HG02763 (cell line): ENCODE measurements at regions not wholly inside any gene's neighbourhood (a gene's known extent, or its start where the extent isn't known, plus 50 kb on each side); places are given as distances from the start of the nearest gene placed in this dataset.
A peak's percentile ranks its signal among the peaks of the same experiment; 100 is the strongest.
"Not testable (repeated sequence)": the region's sequence is repeated elsewhere in the genome, so short reads cannot be mapped to it uniquely, and the experiment has no call there.

Experiments
- ATAC-seq: cut with Tn5 transposase; IDR thresholded peaks from one replicate; pipeline ENCODE4 v1.9.1; 2021; ENCODE audit warnings: mild to moderate bottlenecking, moderate library complexity; ENCODE audit not compliant: unreplicated experiment

DNA sequence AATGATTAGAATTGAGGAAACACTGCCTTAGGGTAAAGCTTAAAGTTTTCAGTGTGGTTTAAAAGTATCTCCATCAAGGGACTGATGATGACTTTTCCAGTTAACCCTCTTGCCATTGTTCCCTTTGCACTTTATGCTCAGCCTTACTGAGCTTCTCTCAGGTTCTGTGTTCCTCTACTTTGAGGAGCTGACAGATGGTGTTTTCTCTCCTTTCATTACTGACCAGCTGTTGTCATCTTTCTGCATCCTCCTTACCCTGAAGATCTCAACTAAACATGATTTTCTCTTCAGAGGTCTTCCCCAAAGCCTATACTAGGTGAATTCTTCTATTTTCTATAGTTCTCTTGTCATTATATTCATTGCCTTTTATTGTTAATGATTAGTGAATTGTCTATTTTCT lies 475.6 kb upstream of the SYNCRIP start:
- ATAC-seq: no peak

- no peak for ATAC-seq
These were observed 465.3 kb upstream of the SYNCRIP start for GRCh38 chr6:86107985-86108384.

DNA sequence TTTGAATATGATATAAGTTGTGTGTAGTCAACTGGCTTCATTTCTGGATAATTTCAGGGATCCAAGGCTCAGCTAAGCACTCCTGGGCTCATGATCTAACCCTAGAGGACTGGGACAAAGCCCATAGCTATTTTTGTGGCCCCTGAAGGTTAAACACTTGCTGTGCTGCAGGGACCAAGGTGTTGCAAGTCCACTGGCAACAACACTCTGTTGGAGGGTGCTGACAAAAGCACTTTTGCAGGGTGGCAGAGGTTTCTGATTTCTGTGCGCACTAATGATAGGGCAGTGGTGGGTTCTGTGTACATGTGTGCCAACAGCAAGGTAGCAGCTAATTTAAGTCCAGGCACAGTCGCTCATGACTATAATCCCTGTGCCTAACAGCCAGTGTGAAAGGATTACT lies 445.3 kb upstream of the SYNCRIP start:
- ATAC-seq: no peak

DNA sequence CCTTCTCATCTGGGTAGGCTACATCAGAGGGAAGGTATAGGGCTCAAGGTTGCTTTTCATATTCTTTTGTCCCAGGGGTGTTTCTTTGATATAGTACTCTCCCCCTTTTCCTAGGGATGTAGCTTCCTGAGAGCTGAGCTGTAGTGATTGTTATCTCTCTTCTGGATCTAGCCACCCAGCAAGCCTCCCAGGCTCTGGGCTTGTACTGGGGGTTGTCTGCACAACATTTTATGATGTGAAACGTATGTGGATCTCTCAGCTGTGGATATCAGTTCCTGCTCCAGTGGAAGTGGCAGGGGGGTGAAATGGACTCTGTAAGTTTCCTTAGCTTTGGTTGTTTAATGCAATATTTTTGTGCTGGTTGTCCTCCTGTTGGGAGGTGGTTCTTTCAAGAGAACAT lies 437.3 kb upstream of the SYNCRIP start:
- no peak for ATAC-seq

DNA sequence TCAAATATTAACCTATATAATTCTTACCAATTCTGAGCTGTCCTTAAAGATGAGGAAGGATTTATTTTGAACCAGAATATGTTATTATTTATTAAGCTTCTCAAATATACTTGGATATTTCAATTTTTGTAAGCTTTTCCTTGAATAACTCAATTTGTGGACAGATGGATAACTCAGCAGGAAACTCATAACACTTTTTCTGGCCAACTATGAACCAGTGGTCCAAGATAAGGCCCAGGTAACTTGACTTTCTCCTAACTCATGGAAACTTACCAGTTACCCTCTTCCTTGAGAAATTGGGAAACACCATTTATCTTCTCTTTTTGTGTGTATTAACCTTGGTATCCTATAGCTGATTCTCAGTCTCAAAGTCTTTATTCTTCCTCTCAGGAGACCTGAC lies 427.5 kb upstream of the SYNCRIP start:
- no peak for ATAC-seq

DNA sequence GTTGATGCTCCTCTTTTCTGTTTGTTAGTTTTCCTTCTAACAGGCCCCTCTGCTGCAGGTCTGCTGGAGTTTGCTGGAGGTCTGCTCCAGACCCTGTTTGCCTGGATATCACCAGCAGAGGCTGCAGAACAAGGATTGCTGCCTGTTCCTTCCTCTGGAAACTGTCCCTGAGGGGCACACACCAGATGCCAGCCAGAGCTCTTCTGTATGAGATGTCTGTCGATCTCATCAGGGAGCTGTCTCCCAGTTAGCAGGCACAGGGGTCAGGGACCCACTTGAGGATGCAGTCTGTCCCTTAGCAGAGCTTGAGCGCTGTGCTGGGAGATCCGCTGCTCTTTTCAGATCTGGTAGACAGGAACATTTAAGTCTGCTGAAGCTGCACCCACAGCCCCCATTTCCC lies 422.3 kb upstream of the SYNCRIP start:
- not testable (repeated sequence) for ATAC-seq

DNA sequence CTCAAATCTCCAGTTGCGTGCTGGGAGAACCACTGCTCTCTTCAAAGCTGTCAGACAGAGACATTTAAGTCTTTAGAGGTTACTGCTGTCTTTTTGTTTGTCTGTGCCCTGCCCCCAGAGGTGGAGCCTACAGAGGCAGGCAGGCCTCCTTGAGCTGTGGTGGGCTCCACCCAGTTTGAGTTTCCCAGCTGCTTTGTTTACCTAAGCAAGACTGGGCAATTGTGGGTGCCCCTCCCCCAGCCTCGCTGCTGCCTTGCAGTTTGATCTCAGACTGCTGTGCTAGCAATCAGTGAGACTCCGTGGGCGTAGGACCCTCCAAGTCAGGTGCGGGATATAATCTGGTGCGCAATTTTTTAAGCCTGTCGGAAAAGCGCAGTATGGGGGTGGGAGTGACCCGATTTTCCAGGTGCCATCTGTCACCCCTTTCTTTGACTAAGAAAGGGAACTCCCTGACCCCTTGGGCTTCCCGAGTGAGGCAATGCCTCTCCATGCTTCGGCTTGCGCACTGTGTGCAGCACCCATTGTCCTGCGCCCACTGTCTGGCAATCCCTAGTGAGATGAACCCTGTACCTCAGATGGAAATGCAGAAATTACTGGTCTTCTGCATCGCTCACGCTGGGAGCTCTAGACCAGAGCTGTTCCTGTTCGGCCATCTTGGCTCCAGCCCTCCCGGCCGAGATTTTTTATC lies 414.8 kb upstream of the SYNCRIP start:
- not testable (repeated sequence) for ATAC-seq

DNA sequence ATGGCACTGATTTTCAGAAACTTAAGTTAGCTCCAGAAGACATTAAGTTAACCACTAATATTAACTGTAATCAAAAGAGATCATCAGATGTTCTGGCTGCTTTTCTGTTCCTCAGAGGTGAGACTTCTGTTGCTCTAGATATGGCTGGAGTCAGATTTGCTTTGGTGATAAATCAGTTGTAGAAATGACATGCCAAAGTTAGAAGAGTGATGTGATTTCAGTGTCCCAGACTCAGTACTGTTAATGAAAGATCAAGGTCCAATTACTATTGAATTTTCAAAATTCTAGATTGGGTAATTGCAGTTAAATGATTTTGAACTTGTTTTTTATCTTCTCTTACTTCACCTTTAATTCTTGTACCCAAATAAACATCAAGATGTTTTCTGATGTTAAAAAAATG lies 402.4 kb upstream of the SYNCRIP start:
- ATAC-seq: no peak

- no peak for ATAC-seq
These were observed 399.5 kb upstream of the SYNCRIP start for GRCh38 chr6:86042214-86042613.

DNA sequence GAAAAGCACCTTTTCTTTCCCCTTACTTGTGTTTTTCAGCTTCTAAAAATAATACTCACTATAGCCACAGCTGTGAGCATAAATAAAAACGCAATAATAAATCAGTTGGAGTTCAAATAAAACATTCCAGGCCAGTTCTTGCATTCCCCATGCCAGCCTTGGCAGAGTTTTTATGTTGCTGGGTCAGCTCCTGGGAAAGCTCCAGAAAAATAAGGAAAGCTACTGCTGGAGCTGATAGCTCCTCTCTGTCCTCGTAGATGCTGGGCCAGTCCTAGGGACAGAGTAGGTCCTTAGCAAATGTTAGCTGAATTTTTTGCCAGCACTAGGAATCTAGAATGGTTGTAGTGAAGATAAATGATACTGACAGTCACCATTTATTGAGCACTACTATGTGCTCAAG lies 389.0 kb upstream of the SYNCRIP start:
- ATAC-seq: no peak

GRCh38 chr6:86030875-86031274 lies 388.2 kb upstream of the SYNCRIP start:
- no peak for ATAC-seq

- ATAC-seq: no peak
These were observed 386.1 kb upstream of the SYNCRIP start for GRCh38 chr6:86028776-86029175.

DNA sequence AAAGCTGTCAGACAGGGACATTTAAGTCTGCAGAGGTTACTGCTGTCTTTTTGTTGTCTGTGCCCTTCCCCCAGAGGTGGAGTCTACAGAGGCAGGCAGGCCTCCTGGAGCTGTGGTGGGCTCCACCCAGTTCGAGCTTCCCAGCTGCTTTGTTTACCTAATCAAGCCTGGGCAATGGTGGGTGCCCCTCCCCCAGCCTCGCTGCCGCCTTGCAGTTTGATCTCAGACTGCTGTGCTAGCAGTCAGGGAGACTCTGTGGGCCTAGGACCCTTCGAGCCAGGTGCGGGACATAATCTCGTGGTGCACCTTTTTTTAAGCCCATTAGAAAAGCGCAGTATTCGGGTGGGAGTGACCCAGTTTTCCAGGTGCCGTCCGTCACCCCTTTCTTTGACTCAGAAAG lies 384.2 kb upstream of the SYNCRIP start:
- ATAC-seq: not testable (repeated sequence)

GRCh38 chr6:86017236-86017635 lies 374.6 kb upstream of the SYNCRIP start:
- ATAC-seq: peak; percentile 82

DNA sequence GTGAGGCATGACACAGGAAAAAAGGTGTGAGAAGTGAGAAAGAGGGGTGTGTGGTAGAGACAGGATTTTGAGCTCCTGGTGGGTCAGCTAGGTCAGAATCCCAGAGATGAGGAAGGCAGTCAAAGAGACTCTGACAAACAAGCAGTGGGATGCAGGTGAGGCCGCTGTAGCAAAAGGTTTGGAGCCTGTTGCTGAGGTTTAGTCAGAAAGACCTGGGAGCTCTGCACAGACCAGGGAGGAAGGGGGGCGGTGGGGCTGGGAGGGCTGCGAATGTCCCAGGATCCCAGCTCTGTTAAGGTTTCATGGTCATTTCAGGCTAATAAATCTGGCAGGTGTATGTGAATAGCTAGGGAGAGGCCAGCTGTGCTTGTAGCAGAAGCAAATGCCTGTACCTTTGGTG lies 373.9 kb upstream of the SYNCRIP start:
- no peak for ATAC-seq

DNA sequence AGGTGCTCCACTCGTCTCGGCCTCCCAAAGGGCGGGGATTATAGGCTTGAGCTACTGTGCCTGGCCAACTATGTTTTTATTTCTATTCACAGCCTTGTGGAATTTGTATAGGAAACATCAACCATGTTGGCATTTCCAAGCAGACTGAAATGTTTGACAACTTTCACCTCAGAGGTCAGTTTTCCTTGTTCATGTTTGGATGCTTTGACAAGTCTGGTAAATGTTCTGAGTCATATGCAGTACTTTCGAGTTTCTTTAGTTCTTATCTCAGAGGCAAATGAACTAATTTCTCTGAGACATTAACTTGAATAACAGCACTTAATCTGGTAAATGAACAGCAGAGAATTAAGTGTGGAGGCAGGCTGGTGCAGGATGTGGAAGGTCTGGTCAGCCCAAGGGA lies 373.4 kb upstream of the SYNCRIP start:
- ATAC-seq: no peak

DNA sequence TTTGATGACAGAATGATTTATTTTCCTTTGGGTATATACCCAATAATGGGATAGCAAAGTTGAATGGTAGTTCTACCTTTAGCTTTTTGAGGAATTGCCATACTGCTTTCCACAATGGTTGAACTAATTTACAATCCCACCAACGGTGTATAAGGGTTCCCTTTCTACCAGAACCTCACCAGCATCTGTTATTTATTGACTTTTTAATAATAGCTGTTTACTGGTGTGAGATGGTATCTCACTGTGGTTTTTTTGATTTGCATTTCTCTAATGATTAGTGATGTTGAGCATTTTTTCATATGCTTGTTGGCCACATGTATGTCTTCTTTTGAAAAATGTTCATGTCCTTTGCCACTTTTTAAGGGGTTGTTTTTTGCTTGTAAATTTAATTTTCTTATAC lies 370.3 kb upstream of the SYNCRIP start:
- not testable (repeated sequence) for ATAC-seq

GRCh38 chr6:86010915-86011786 lies 368.5 kb upstream of the SYNCRIP start:
- ATAC-seq: no peak

DNA sequence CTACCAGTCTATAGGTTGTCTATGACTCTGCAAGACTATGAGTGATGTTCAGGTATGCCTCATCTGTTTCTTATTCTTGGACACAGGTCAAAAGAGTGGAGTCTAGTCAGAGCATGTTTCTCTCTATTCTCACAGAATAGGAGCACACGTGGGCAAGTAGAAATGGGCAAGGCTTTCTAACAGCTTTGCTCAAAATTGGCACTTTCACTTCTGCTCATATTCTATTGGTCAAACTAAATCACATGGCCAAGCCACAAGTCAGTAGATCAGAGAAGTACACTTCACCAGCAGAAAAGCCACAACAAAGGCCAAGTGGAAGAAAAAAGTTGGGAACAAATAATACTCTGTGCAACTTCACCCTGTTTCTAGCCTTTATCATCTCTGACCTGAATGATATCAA lies 354.5 kb upstream of the SYNCRIP start:
- ATAC-seq: no peak

DNA sequence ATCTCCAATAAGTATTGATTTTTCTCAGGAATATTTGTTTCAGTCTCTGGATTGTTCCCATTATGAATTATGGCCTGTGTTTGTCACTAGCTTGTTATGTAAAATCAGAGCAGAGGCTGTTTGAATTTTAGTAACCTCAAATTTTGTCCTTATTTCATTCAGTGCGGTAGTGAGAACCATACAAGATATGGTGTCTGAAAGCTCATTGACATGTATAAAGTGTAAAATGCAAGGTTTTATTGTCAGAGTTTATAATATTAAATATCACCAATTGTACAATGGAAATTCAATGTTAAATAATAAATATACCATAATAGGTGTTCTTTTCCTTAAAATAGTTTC lies 353.3 kb upstream of the SYNCRIP start:
- no peak for ATAC-seq

- ATAC-seq: no peak
These were observed 352.8 kb upstream of the SYNCRIP start for GRCh38 chr6:85995339-85996033.

- ATAC-seq: no peak
These were observed 344.0 kb upstream of the SYNCRIP start for GRCh38 chr6:85986681-85987080.
